Body of pancreas (tissue), 4 donors: ENCODE measurements at regions not wholly inside any gene's neighbourhood (a gene's known extent, or its start where the extent isn't known, plus 50 kb on each side); places are given as distances from the start of the nearest gene placed in this dataset.

ENCODE experiments used
- ATAC-seq: fragments of 150-250 bp; one replicate; pipeline ENCODE4 v1.9.1; 2016
- DNase-seq, 4 donors: peaks; one replicate each; pipeline ENCODE4 v3.0.0-alpha.2; 2019
- H3K27ac ChIP-seq, 4 donors: fragments of 200-600 bp; sonication (generic); 1 replicate in 3 of 4; 2 replicates in 1 of 4; pipeline versions ENCODE4 v1.5.1 to v1.6.1; 2016 to 2019; ENCODE audit warnings: mild to moderate bottlenecking in 1 of 4, mixed read lengths in 1 of 4, moderate library complexity in 1 of 4
- H3K27me3 ChIP-seq, 2 donors: fragments of 200-600 bp; sonication (generic); one replicate each; pipeline ENCODE4 v1.6.0; 2016; ENCODE audit warnings: mild to moderate bottlenecking in 1 of 2
- H3K36me3 ChIP-seq, 2 donors: fragments of 200-600 bp; sonication (generic); replicated peaks in 1 of 2; 2 replicates each; pipeline ENCODE4 v1.5.1; 2016; ENCODE audit warnings: low read depth in 2 of 2; ENCODE audit not compliant: insufficient read depth in 1 of 2
- H3K4me1 ChIP-seq: fragments of 200-600 bp; sonication (generic); one replicate; pipeline ENCODE4 v1.6.0; 2016
- H3K4me3 ChIP-seq, 2 donors: fragments of 200-600 bp; sonication (generic); 1 replicate in 1 of 2; 2 replicates in 1 of 2; pipeline ENCODE4 v1.5.1; 2016 to 2019
- H3K9me3 ChIP-seq, 3 donors: fragments of 200-600 bp; sonication (generic); 1 replicate in 2 of 3; 2 replicates in 1 of 3; pipeline ENCODE4 v1.5.1; 2016
- POLR2A ChIP-seq, 3 donors: fragments of 450-650 bp; IDR thresholded peaks; one replicate each; pipeline ENCODE4 v1.6.1; 2016; ENCODE audit warnings: antibody characterized with exemption in 3 of 3, mild to moderate bottlenecking in 2 of 3
- WGBS, 2 donors: methylation state at CpG; one replicate each; pipeline ENCODE4 v1.1.5; 2017; 5-methylcytosine and 5-hydroxymethylcytosine counted together
- intact Hi-C: fragments of 100-400 bp; cut with DNase I; formaldehyde crosslinking; loops from one replicate; pipeline ENCODE4 v1.15.1; 2023
- TF ChIP-seq, protein P1 (sequence below), 7 experiments: fragments of 450-650 bp in 4 of 7; fragments of 200-600 bp in 3 of 7; sonication (generic) in 3 of 7; IDR thresholded peaks; one replicate each; pipeline ENCODE4 v1.5.1; 2016 to 2019; ENCODE audit warnings: antibody characterized with exemption in 7 of 7

DNA sequence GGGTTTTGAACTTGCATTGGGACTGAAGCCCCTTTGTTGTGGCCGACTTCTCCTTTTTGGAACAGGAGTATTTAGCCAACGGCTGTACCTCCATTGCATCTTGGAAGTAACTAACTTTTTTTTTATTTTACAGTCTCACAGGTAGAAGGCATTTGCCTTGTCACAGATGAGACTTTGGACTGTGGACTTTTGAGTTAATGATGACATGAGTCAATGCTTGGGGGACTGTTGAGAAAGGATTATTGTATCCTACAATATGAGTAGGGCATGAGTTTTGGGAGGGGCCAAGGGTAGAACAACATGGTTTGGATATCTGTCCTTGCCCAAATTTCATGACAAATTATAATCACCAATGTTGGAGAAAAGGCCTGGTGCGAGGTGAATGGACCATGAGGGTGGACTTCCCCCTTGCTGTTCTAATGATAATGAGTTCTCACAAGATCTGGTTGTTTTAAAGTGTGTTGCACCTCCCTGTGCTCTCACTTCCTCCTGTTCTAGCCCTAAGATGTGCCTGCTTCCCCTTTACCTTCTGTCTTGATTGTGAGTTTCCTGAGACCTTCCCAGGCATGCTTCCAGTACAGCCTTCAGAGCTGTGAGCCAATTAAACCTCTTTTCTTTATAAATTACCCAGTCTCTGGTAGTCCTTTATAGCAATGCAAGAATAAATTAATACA, 1269.4 kb upstream of the CHAC2 start:
- H3K4me3 ChIP-seq, result no peak overlapping the region
- H3K4me1 ChIP-seq, result peaks cover 32% of the 10 kb centered on the region
- ATAC-seq (no peak), DNase-seq (no peak)
- H3K36me3 ChIP-seq, result no peaks in the 10 kb centered on the region
- no peaks in the 10 kb centered on the region for H3K27me3 ChIP-seq
- intact Hi-C loops, result no loop called here
- H3K9me3 ChIP-seq, result peaks cover 0 to 7% (median 0%) of the 10 kb centered on the region in 3 donors
- TF ChIP-seq, protein P1, sequence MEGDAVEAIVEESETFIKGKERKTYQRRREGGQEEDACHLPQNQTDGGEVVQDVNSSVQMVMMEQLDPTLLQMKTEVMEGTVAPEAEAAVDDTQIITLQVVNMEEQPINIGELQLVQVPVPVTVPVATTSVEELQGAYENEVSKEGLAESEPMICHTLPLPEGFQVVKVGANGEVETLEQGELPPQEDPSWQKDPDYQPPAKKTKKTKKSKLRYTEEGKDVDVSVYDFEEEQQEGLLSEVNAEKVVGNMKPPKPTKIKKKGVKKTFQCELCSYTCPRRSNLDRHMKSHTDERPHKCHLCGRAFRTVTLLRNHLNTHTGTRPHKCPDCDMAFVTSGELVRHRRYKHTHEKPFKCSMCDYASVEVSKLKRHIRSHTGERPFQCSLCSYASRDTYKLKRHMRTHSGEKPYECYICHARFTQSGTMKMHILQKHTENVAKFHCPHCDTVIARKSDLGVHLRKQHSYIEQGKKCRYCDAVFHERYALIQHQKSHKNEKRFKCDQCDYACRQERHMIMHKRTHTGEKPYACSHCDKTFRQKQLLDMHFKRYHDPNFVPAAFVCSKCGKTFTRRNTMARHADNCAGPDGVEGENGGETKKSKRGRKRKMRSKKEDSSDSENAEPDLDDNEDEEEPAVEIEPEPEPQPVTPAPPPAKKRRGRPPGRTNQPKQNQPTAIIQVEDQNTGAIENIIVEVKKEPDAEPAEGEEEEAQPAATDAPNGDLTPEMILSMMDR (IDR thresholded peaks at IDR 0.05), result no peak
- no peak for TF ChIP-seq POLR2A (IDR thresholded peaks at IDR 0.05)
- 69 to 94% methylated on average over 3 of the region's 3 CpGs for WGBS, 2 donors
- no peak overlapping the region for H3K27ac ChIP-seq

DNA sequence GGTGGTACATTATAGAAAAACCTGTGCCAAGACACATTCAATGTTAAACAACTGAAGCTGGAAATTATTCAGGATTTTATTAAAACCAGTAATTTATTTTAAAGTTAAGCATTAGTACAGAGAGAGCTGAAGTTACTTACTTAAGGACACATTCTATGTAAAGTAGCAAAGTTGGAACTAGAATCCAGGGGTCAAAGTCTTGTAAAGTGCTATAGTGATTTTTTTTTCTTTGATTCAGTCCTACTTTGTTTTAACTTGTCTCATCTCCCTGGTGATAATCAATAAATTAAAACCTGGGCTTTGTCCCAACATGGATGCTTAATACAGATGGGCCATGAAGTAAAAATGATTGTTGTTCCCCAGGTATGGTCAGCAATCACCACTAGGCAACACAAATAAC, 1271.8 kb upstream of the CHAC2 start:
- Histone ChIP-seq H3K4me1 (peaks cover 8% of the 10 kb centered on the region), H3K27me3 (no peaks in the 10 kb centered on the region), H3K9me3 (peaks cover 0 to 7% (median 0%) of the 10 kb centered on the region in 3 donors), H3K36me3 (no peaks in the 10 kb centered on the region), H3K4me3 (no peak overlapping the region), H3K27ac (no peak overlapping the region)
- ATAC-seq, result no peak
- TF ChIP-seq, protein P1 (IDR thresholded peaks at IDR 0.05), result no peak
- TF ChIP-seq POLR2A (IDR thresholded peaks at IDR 0.05), result no peak
- no peak for DNase-seq
- intact Hi-C loops, result no loop called here

DNA sequence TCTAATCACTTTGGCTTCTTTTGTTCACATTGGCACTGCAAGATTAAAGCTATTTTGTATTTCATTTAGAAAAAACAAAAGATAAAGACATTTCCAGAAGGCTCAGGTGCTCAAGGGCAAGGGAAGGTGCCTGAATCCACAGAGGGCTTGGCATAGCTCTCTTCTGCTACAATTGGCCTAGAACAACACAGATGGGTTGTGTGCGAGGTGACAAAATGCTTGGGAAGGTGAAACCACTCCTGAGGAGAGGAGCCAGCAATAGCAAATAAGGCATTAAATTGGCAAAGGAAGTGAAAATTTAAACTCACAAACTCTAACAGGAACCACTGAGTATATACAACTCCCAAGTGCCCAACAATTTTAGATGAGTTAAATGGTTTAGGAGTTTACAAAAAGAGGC, 1290.4 kb upstream of the CHAC2 start:
- ATAC-seq, result no peak
- H3K4me1 ChIP-seq, result peaks cover 15% of the 10 kb centered on the region
- 31 to 52% methylated on average over 1 of the region's 1 CpG for WGBS, 2 donors
- H3K36me3 ChIP-seq, result no peaks in the 10 kb centered on the region
- DNase-seq, result no peak
- H3K27me3 ChIP-seq, result no peaks in the 10 kb centered on the region
- TF ChIP-seq, protein P1 (IDR thresholded peaks at IDR 0.05), result no peak
- TF ChIP-seq POLR2A (IDR thresholded peaks at IDR 0.05), result no peak
- intact Hi-C loops, result no loop called here
- no peaks in the 10 kb centered on the region for H3K9me3 ChIP-seq
- H3K27ac ChIP-seq, result no peak overlapping the region
- H3K4me3 ChIP-seq, result no peak overlapping the region

DNA sequence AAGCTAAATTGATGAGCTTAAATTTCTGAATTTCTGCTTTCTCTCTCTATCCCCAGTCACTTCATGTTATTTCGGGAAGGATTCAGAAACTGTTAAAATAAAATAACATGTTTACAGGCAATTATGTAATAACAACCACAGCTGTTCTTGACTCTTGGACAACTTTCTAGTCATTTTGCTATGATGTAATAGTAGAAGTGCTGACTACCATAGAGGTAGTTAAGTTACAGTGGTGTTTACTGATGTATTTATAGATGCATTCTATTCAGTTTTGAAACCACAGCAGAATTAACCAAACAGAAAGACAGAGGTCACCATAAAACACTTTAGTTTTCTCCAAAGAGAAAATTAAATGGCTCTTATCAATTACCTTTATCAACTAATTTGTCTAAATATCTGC, 1292.0 kb upstream of the CHAC2 start:
- no peaks in the 10 kb centered on the region for H3K9me3 ChIP-seq
- no peaks in the 10 kb centered on the region for H3K27me3 ChIP-seq
- intact Hi-C loops, result no loop called here
- 75 to 82% methylated on average over 1 of the region's 1 CpG for WGBS, 2 donors
- H3K4me1 ChIP-seq, result peaks cover 15% of the 10 kb centered on the region
- no peak for DNase-seq
- no peak overlapping the region for H3K4me3 ChIP-seq
- no peak for ATAC-seq
- TF ChIP-seq POLR2A (IDR thresholded peaks at IDR 0.05), result no peak
- TF ChIP-seq, protein P1 (IDR thresholded peaks at IDR 0.05), result no peak
- H3K27ac ChIP-seq, result no peak overlapping the region
- H3K36me3 ChIP-seq, result no peaks in the 10 kb centered on the region

DNA sequence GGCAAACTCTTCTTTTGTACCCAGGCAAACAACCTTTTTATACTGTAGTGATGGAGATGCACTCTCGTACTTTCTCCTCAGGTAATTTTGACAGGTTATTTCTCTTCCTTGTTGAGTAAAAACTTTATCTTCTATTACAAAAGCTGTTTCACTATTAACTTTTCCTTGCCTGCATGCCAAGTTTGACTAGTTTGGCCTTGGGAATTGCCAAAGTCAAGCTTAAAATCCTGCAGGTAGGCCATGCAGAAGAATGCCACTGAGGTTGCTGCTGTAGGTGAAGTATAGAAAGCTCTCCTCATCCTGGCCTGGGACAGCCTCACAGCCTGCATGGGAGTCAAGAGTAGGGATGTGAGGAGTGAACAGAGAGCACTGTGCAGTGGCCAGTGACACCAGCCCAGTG, 1293.5 kb upstream of the CHAC2 start:
- Histone ChIP-seq H3K9me3 (no peaks in the 10 kb centered on the region), H3K4me1 (peaks cover 15% of the 10 kb centered on the region), H3K36me3 (no peaks in the 10 kb centered on the region), H3K4me3 (no peak overlapping the region), H3K27me3 (no peaks in the 10 kb centered on the region), H3K27ac (peak overlapping the region in 1 of 4 donors; percentile 2)
- DNase-seq (peak; percentile 16 to 51 (median 40)), ATAC-seq (peak; percentile 85)
- no peak for TF ChIP-seq POLR2A (IDR thresholded peaks at IDR 0.05)
- TF ChIP-seq, protein P1 (IDR thresholded peaks at IDR 0.05), result no peak
- WGBS, 2 donors, result 20 to 22% methylated on average over 1 of the region's 1 CpG
- intact Hi-C loops, result no loop called here
